DOHH2 (cell line): ENCODE measurements at regions not wholly inside any gene's neighbourhood (a gene's known extent, or its start where the extent isn't known, plus 50 kb on each side); places are given as distances from the start of the nearest gene placed in this dataset.

ENCODE experiments used
- H3F3A ChIP-seq: fragments of 200-600 bp; sonication (generic), shearing (Covaris generic); 2 replicates; pipeline ENCODE4 v1.6.0; 2016; ENCODE audit warnings: antibody characterized with exemption, mild to moderate bottlenecking; ENCODE audit not compliant: control insufficient read depth, insufficient read depth
- H3K27ac ChIP-seq: fragments of 200-600 bp; sonication (generic); 2 replicates; pipeline ENCODE4 v1.5.1; 2014; ENCODE audit warnings: low read depth, mild to moderate bottlenecking, low read length, moderate library complexity
- H3K27me3 ChIP-seq: fragments of 200-600 bp; sonication (generic); 2 replicates; pipeline ENCODE4 v1.6.1; 2014; ENCODE audit warnings: mild to moderate bottlenecking, low read length, mixed read lengths; ENCODE audit not compliant: control insufficient read depth
- H3K36me3 ChIP-seq: fragments of 200-600 bp; sonication (generic); 2 replicates; pipeline ENCODE4 v1.6.1; 2014; ENCODE audit warnings: mild to moderate bottlenecking, low read length, moderate library complexity, mixed read lengths; ENCODE audit not compliant: control insufficient read depth
- H3K4me1 ChIP-seq: fragments of 200-600 bp; sonication (generic); 2 replicates; pipeline ENCODE4 v1.6.1; 2014; ENCODE audit warnings: mild to moderate bottlenecking, low read length, mixed read lengths; ENCODE audit not compliant: control insufficient read depth
- H3K4me2 ChIP-seq: fragments of 200-600 bp; sonication (generic); 2 replicates; pipeline ENCODE4 v1.6.0; 2014; ENCODE audit warnings: mild to moderate bottlenecking, low read length, moderate library complexity
- H3K4me3 ChIP-seq: fragments of 200-600 bp; sonication (generic); 2 replicates; pipeline ENCODE4 v1.5.1; 2014; ENCODE audit warnings: mild to moderate bottlenecking, low read length, mixed read lengths
- H3K79me2 ChIP-seq: fragments of 200-600 bp; sonication (generic); 2 replicates; pipeline ENCODE4 v1.6.1; 2014; ENCODE audit warnings: mild to moderate bottlenecking, low read length, mixed read lengths; ENCODE audit not compliant: control insufficient read depth
- H3K9me2 ChIP-seq: fragments of 200-600 bp; sonication (generic); replicated peaks from 2 replicates; pipeline ENCODE4 v1.6.1; 2014; ENCODE audit warnings: mild to moderate bottlenecking, low read length, mixed read lengths; ENCODE audit not compliant: control insufficient read depth
- H3K9me3 ChIP-seq: fragments of 200-600 bp; sonication (generic); 2 replicates; pipeline ENCODE4 v1.6.1; 2014; ENCODE audit warnings: antibody characterized with exemption, low read length, mixed read lengths; ENCODE audit not compliant: control insufficient read depth, insufficient read depth
- H4K20me1 ChIP-seq: fragments of 200-600 bp; sonication (generic); 2 replicates; pipeline ENCODE4 v1.6.0; 2014; ENCODE audit warnings: low read depth, mild to moderate bottlenecking, antibody characterized with exemption, low read length, moderate library complexity; ENCODE audit not compliant: control insufficient read depth, insufficient read depth
- CTCF ChIP-seq: fragments of 200-600 bp; sonication (generic); IDR thresholded peaks from one replicate; pipeline ENCODE4 v1.5.1; 2014; ENCODE audit warnings: antibody characterized with exemption, mild to moderate bottlenecking, low read depth, low read length; ENCODE audit not compliant: poor library complexity, severe bottlenecking
- EZH2phosphoT487 ChIP-seq: fragments of 200-600 bp; sonication (generic); IDR thresholded peaks from 2 replicates; pipeline ENCODE4 v1.6.1; 2017; ENCODE audit warnings: borderline replicate concordance, mild to moderate bottlenecking, antibody characterized with exemption, low read length, moderate library complexity, mixed read lengths

- Histone ChIP-seq H3K4me2 (no peak overlapping the region), H3K9me2 (no peaks in the 10 kb centered on the region), H3K27ac (no peak overlapping the region), H3K4me3 (no peak overlapping the region), H3K4me1 (no peaks in the 10 kb centered on the region), H3K9me3 (no peaks in the 10 kb centered on the region; the same call in 1 of the 2 replicates), H3K36me3 (no peaks in the 10 kb centered on the region), H3K27me3 (no peaks in the 10 kb centered on the region), H3F3A (no peaks in the 10 kb centered on the region), H4K20me1 (no peaks in the 10 kb centered on the region), H3K79me2 (no peaks in the 10 kb centered on the region)
- no peak for TF ChIP-seq CTCF
- TF ChIP-seq EZH2phosphoT487 = no peak
Observed at GRCh38 chr13:47420020-47420419, 523.2 kb upstream of the HTR2A start.

GRCh38 chr13:47418206-47418920 lies 521.5 kb upstream of the HTR2A start:
- no peak for TF ChIP-seq CTCF
- no peak for TF ChIP-seq EZH2phosphoT487
- no peaks in the 10 kb centered on the region for H3F3A ChIP-seq
- H4K20me1 ChIP-seq = no peaks in the 10 kb centered on the region
- no peaks in the 10 kb centered on the region for H3K36me3 ChIP-seq
- H3K79me2 ChIP-seq = no peaks in the 10 kb centered on the region
- H3K9me3 ChIP-seq = no peaks in the 10 kb centered on the region; the same call in 1 of the 2 replicates
- no peaks in the 10 kb centered on the region for H3K9me2 ChIP-seq
- no peak overlapping the region for H3K27ac ChIP-seq
- H3K4me3 ChIP-seq = no peak overlapping the region
- H3K27me3 ChIP-seq = no peaks in the 10 kb centered on the region
- no peak overlapping the region for H3K4me2 ChIP-seq
- no peaks in the 10 kb centered on the region for H3K4me1 ChIP-seq

GRCh38 chr13:47417485-47417884 lies 520.6 kb upstream of the HTR2A start:
- TF ChIP-seq EZH2phosphoT487 = no peak
- TF ChIP-seq CTCF = no peak
- H4K20me1 ChIP-seq = no peaks in the 10 kb centered on the region
- H3K4me3 ChIP-seq = no peak overlapping the region
- H3F3A ChIP-seq = no peaks in the 10 kb centered on the region
- H3K4me2 ChIP-seq = no peak overlapping the region
- H3K9me3 ChIP-seq = no peaks in the 10 kb centered on the region; the same call in 1 of the 2 replicates
- H3K79me2 ChIP-seq = no peaks in the 10 kb centered on the region
- H3K36me3 ChIP-seq = no peaks in the 10 kb centered on the region
- H3K27me3 ChIP-seq = no peaks in the 10 kb centered on the region
- H3K9me2 ChIP-seq = no peaks in the 10 kb centered on the region
- H3K4me1 ChIP-seq = no peaks in the 10 kb centered on the region
- no peak overlapping the region for H3K27ac ChIP-seq
